Karpas-422 (cell line): ENCODE measurements at regions not wholly inside any gene's neighbourhood (a gene's known extent, or its start where the extent isn't known, plus 50 kb on each side); places are given as distances from the start of the nearest gene placed in this dataset.

Experiments
- DNase-seq: peaks from one replicate; pipeline ENCODE4 v3.0.0-alpha.2; 2015
- H2AFZ ChIP-seq: fragments of 200-600 bp; sonication (generic); 2 replicates; pipeline ENCODE4 v1.6.1; 2014; ENCODE audit warnings: antibody characterized with exemption, low read length, mixed read lengths
- H3K27ac ChIP-seq: fragments of 200-600 bp; sonication (generic); 2 replicates; pipeline ENCODE4 v1.5.1; 2014; ENCODE audit warnings: mild to moderate bottlenecking, low read length, moderate library complexity
- H3K27me3 ChIP-seq: fragments of 200-600 bp; sonication (generic); 2 replicates; pipeline ENCODE4 v1.6.1; 2014; ENCODE audit warnings: low read length, mixed read lengths
- H3K36me3 ChIP-seq: fragments of 200-600 bp; sonication (generic); 2 replicates; pipeline ENCODE4 v1.6.1; 2014; ENCODE audit warnings: low read length, mixed read lengths; ENCODE audit not compliant: insufficient read depth
- H3K4me1 ChIP-seq: fragments of 200-600 bp; sonication (generic); 2 replicates; pipeline ENCODE4 v1.6.1; 2014; ENCODE audit warnings: mild to moderate bottlenecking, low read length, mixed read lengths
- H3K4me2 ChIP-seq: fragments of 200-600 bp; sonication (generic); 2 replicates; pipeline ENCODE4 v1.6.1; 2014; ENCODE audit warnings: low read length, low read depth, mild to moderate bottlenecking; ENCODE audit not compliant: poor library complexity, severe bottlenecking
- H3K4me3 ChIP-seq: fragments of 200-600 bp; sonication (generic); 2 replicates; pipeline ENCODE4 v1.5.1; 2014; ENCODE audit warnings: mild to moderate bottlenecking, antibody characterized with exemption, low read length, mixed read lengths
- H3K79me2 ChIP-seq: fragments of 200-600 bp; sonication (generic); 2 replicates; pipeline ENCODE4 v1.6.1; 2014; ENCODE audit warnings: mild to moderate bottlenecking, low read length, mixed read lengths
- H3K9ac ChIP-seq: fragments of 200-600 bp; sonication (generic); 2 replicates; pipeline ENCODE4 v1.6.0; 2014; ENCODE audit warnings: low read length
- H3K9me2 ChIP-seq: fragments of 200-600 bp; sonication (generic), shearing (Covaris generic); replicated peaks from 2 replicates; pipeline ENCODE4 v1.6.0; 2014; ENCODE audit warnings: mild to moderate bottlenecking, low read length, moderate library complexity; ENCODE audit not compliant: insufficient read depth
- H3K9me3 ChIP-seq: fragments of 300-700, 200-600 bp; sonication (generic); 2 replicates; pipeline ENCODE4 v1.6.1; 2014; ENCODE audit warnings: low read length, mixed read lengths
- H4K20me1 ChIP-seq: fragments of 200-600 bp; sonication (generic); 2 replicates; pipeline ENCODE4 v1.6.1; 2014; ENCODE audit warnings: mild to moderate bottlenecking, antibody characterized with exemption, low read length, low read depth; ENCODE audit not compliant: insufficient read depth

DNA sequence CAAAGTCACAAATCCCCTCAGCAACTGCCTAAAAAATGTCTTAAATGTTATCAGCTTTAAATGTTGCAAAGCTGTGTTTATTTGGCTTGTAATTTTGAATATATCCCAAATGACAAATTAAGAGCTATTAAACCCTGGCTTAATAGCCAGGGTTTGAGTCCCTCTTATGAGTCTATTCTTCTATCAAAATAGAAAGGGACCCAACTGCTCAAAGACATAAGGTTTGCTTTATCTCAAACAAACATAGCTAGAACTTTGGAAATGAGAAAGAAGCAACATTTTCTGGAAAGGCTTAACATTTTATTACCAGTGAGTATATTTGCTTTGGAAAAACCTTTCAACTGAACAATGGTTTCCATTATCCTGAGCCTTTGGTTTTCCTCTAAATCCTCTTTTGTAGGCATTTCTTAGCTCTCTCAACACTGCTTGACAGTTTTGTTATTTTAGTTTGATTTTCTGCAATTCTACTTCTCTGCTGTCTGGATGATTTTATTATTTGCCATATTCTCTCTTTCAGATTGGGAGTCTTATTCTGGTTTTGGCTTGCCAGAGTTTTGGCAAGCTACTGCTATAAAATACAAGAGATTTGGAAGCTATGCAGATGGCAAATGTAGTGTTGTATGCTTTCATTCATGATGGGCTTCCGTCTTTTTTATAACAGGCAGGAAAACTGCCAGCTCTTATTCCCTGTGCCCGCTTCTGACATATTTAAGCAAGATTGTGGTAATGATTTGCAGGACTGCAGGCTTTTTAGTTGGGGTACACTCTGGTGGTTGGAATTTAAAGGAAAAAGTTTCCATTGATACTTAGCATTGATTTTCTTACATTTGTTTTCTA lies 734.9 kb downstream of the DTWD2 start:
- Histone ChIP-seq H3K27me3 (0 out of 2 replicates have a peak, but pooled peaks cover 2% of the 10 kb centered on the region), H3K4me2 (no peak overlapping the region), H4K20me1 (no peaks in the 10 kb centered on the region), H2AFZ (no peak overlapping the region), H3K36me3 (no peaks in the 10 kb centered on the region), H3K79me2 (no peaks in the 10 kb centered on the region), H3K9me3 (peaks cover 4% of the 10 kb centered on the region; the same call in 1 of the 2 replicates), H3K27ac (no peak overlapping the region), H3K4me1 (no peaks in the 10 kb centered on the region), H3K4me3 (no peak overlapping the region), H3K9ac (no peak overlapping the region), H3K9me2 (no peaks in the 10 kb centered on the region)
- no peak for DNase-seq

DNA sequence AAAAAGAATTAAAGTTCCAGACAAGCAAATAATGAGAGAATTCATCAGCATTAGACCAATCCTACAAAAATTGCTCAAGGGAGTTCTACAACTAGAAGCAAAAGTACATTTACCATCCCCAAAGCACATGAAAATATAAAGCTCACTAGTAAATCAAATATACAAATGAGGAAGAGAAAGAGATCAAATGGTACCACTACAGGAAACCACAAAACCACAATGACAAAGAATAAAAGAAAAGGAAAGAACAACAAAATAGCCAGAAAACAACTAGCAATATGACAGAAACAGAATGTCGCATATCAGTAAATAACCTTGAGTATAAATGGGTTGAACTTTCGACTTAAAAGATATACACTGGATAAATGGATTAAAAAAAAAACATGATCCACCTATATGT lies 739.0 kb downstream of the DTWD2 start:
- Histone ChIP-seq H3K9me3 (peaks cover 4% of the 10 kb centered on the region), H3K27me3 (0 out of 2 replicates have a peak, but pooled peaks cover 2% of the 10 kb centered on the region), H3K79me2 (no peaks in the 10 kb centered on the region), H3K4me1 (no peaks in the 10 kb centered on the region), H4K20me1 (no peaks in the 10 kb centered on the region), H3K9me2 (no peaks in the 10 kb centered on the region), H3K36me3 (no peaks in the 10 kb centered on the region), H2AFZ (no peak overlapping the region), H3K27ac (no peak overlapping the region), H3K4me3 (no peak overlapping the region), H3K4me2 (no peak overlapping the region), H3K9ac (no peak overlapping the region)
- DNase-seq, result no peak

DNA sequence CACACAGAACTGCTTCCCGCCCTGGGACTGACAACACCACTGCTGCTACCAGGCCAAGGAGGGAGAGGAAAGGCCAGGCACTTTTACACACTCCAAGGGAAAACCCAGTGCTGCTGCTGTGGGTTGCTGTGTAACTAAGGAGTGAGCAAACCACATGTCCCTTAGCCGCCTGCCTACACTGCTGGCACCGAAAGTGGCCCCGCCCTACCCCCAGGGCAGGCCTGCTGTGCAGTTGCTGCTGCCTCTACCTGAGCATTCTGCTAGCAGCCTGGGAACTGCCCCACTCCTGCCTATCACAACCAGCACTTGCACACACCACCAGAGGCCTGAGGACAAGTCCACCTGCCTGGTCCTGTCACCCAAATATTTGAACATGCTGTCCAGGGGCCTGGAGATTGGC lies 740.9 kb downstream of the DTWD2 start:
- 0 out of 2 replicates have a peak, but pooled peaks cover 2% of the 10 kb centered on the region for H3K27me3 ChIP-seq
- H3K36me3 ChIP-seq, result no peaks in the 10 kb centered on the region
- H2AFZ ChIP-seq, result no peak overlapping the region
- H4K20me1 ChIP-seq, result no peaks in the 10 kb centered on the region
- H3K9ac ChIP-seq, result no peak overlapping the region
- H3K9me2 ChIP-seq, result no peaks in the 10 kb centered on the region; the same call in 1 of the 2 replicates
- no peak for DNase-seq
- peaks cover 4% of the 10 kb centered on the region for H3K9me3 ChIP-seq
- no peak overlapping the region for H3K4me3 ChIP-seq
- no peak overlapping the region for H3K27ac ChIP-seq
- H3K4me2 ChIP-seq, result no peak overlapping the region
- H3K79me2 ChIP-seq, result no peaks in the 10 kb centered on the region
- no peaks in the 10 kb centered on the region for H3K4me1 ChIP-seq

DNA sequence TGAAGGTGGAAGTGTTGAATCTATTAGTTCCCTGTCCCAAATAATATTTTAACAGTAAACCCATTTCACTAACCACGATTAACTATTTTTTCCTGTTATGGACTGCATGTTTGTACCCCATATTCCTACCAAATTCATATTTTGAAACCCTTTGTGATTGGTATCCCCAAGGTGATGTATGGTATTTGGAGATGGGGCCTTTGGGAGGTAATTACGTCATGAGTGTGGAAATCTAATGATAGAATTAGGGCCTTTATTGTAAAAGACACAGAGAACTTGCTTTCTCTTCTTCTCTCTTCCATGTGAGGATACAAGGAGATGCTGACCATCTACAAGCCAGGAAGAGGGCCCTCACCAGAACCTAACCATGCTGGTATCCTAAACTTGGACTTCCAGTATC lies 744.7 kb downstream of the DTWD2 start:
- Histone ChIP-seq H2AFZ (no peak overlapping the region), H3K4me3 (no peak overlapping the region), H3K9ac (no peak overlapping the region)

DNA sequence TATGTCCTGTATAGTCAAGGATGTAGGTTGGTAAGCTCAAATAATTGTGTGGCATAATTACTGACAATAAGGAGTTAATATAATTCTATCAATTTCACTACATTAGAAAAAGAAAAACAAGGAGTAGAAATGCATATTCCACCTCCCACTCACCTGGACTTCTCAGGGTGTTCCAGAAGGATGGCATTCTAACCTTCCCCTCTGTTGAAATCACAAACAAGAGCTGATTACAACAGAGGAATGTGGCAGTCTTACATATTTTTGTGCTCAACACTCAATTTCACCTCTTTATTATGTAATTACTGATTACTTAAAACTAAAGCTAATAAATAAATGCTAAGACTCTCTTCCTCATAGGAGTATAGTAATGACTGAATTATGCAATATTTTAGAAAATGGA lies 745.3 kb downstream of the DTWD2 start:
- H3K4me3 ChIP-seq, result no peak overlapping the region
- no peaks in the 10 kb centered on the region for H3K27me3 ChIP-seq
- no peak for DNase-seq
- no peaks in the 10 kb centered on the region for H3K79me2 ChIP-seq
- H4K20me1 ChIP-seq, result no peaks in the 10 kb centered on the region
- H3K4me2 ChIP-seq, result no peak overlapping the region
- H2AFZ ChIP-seq, result no peak overlapping the region
- H3K9me2 ChIP-seq, result no peaks in the 10 kb centered on the region; the same call in 1 of the 2 replicates
- no peaks in the 10 kb centered on the region for H3K36me3 ChIP-seq
- no peak overlapping the region for H3K9ac ChIP-seq
- no peaks in the 10 kb centered on the region for H3K4me1 ChIP-seq
- no peak overlapping the region for H3K27ac ChIP-seq
- no peaks in the 10 kb centered on the region; the same call in 1 of the 2 replicates for H3K9me3 ChIP-seq

More for the DNA sequence above, 744.7 kb downstream of the DTWD2 start:
- H3K79me2 ChIP-seq, result no peaks in the 10 kb centered on the region
- H3K27me3 ChIP-seq, result no peaks in the 10 kb centered on the region
- no peak overlapping the region for H3K4me2 ChIP-seq
- no peaks in the 10 kb centered on the region for H3K36me3 ChIP-seq
- DNase-seq, result no peak
- no peak overlapping the region for H3K27ac ChIP-seq
- no peaks in the 10 kb centered on the region; the same call in 1 of the 2 replicates for H3K9me2 ChIP-seq
- peaks cover under 1% of the 10 kb centered on the region for H3K9me3 ChIP-seq
- H3K4me1 ChIP-seq, result no peaks in the 10 kb centered on the region
- H4K20me1 ChIP-seq, result no peaks in the 10 kb centered on the region

DNA sequence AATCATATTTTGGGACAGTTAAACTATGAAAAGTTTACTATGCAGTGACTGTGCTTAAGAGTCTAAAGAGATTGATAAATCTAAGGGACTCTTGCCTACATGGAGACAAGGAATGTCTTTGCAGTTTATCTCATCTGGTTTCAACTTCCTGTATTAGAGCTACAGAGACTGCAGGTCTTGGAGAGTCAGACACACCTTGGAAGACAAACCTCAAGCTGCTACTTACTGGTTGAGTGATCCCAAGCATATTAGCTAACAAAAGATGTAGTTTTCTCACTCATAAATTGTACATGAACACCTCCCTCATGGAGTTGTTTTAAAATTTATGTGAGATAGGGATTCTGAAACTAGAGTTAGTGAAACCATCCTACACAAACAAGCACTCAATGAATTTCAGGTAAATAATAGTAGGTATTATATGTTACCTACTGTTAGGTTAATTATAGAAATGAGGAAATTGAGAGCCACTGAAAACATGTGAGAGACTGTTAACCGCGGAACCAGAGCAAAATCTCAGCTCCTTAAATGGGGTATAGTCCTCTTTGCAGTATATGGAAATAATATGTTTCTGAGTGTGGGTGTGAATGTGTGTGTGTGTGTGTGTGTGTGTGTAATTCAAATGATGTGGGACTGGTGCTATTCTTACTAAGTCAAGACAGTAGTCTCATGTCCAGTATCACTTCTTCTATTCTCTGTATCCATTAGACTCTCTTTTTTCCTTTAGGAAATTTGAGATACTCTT lies 752.1 kb downstream of the DTWD2 start:
- Histone ChIP-seq H3K9ac (no peak overlapping the region), H3K27ac (no peak overlapping the region), H3K4me1 (no peaks in the 10 kb centered on the region), H3K9me3 (no peaks in the 10 kb centered on the region), H3K9me2 (no peaks in the 10 kb centered on the region), H3K36me3 (no peaks in the 10 kb centered on the region), H3K4me2 (no peak overlapping the region), H3K79me2 (no peaks in the 10 kb centered on the region), H2AFZ (no peak overlapping the region), H3K27me3 (no peaks in the 10 kb centered on the region), H3K4me3 (no peak overlapping the region), H4K20me1 (no peaks in the 10 kb centered on the region)
- no peak for DNase-seq

DNA sequence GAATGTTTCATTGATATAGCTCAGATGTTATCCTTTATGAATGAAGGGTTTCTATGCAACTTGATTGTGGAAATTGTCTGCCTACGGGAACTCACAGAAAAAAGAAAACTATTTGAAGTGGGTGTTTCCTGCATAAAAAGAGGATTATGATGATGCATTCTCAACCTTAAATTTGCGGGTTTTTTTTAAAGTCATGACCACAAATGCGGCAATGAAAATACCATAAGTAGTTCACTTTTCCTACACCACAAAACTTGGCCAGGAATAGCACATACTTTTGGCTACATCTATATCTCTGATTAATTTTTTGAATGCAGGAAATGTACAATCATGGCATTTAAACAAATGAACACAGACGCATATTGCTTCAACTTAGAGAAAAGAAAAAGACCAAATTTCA lies 754.7 kb downstream of the DTWD2 start:
- no peaks in the 10 kb centered on the region for H3K9me3 ChIP-seq
- no peak overlapping the region for H3K4me2 ChIP-seq
- H3K27me3 ChIP-seq, result no peaks in the 10 kb centered on the region
- no peaks in the 10 kb centered on the region for H3K9me2 ChIP-seq
- no peak overlapping the region for H3K27ac ChIP-seq
- H3K9ac ChIP-seq, result no peak overlapping the region
- H3K36me3 ChIP-seq, result no peaks in the 10 kb centered on the region
- no peak overlapping the region for H3K4me3 ChIP-seq
- no peak overlapping the region for H2AFZ ChIP-seq
- H4K20me1 ChIP-seq, result no peaks in the 10 kb centered on the region
- no peak for DNase-seq
- no peaks in the 10 kb centered on the region for H3K79me2 ChIP-seq
- H3K4me1 ChIP-seq, result no peaks in the 10 kb centered on the region

DNA sequence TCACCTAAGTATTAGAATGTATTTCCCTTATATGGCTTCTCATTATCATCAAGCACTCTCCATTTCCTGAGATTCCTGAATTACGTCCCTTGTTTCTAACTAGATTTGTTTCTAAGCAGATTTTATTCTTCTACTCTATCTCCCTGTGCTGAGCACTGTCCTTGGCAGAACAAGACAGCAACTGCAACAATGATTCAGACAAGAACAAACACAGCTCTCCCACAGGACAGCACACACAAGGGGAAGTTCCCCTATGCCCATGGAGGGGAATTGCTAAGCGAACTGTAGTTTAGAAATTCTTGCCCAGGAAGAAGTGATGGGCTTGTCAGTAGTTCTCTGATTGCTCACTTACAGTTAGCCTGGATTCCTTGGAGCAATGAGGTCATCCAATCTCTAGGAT lies 759.9 kb downstream of the DTWD2 start:
- Histone ChIP-seq H3K4me3 (no peak overlapping the region), H3K79me2 (no peaks in the 10 kb centered on the region), H3K9ac (no peak overlapping the region), H3K4me1 (no peaks in the 10 kb centered on the region), H3K36me3 (no peaks in the 10 kb centered on the region), H3K9me2 (no peaks in the 10 kb centered on the region), H4K20me1 (no peaks in the 10 kb centered on the region), H3K4me2 (no peak overlapping the region), H3K27ac (no peak overlapping the region), H3K9me3 (peaks cover 2% of the 10 kb centered on the region; the same call in 1 of the 2 replicates), H2AFZ (no peak overlapping the region), H3K27me3 (no peaks in the 10 kb centered on the region)
- DNase-seq, result no peak
